GM12873 (cell line): ENCODE measurements at regions not wholly inside any gene's neighbourhood (a gene's known extent, or its start where the extent isn't known, plus 50 kb on each side); places are given as distances from the start of the nearest gene placed in this dataset.

Experiments used
- TF ChIP-seq, protein P1 (sequence below): IDR thresholded peaks from 2 replicates; pipeline ENCODE4 v1.5.1; 2012; ENCODE audit warnings: low read depth, mild to moderate bottlenecking, moderate library complexity, low read length, control low read depth; ENCODE audit not compliant: insufficient read depth; ENCODE audit errors: missing control alignments

DNA sequence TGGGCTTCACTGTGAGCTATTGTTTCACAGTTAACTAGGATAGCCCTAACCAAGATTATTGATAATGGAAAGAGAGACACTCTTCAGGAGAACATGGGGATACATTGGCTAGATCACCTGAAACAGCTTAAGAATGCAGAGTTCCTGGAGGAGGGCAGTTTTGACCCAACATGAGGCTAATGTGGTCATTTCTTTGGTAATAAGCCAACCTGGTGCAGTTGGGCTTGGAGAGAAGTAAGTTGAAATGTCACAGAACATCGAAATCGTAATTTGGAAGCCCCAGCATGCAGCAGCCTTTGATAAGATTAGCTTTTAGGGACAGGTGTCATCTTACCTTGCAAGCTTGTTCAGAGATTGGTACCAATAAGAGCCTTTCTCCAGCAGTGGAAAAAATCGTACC, 556.6 kb upstream of the GOT2 start:
- TF ChIP-seq, protein P1, sequence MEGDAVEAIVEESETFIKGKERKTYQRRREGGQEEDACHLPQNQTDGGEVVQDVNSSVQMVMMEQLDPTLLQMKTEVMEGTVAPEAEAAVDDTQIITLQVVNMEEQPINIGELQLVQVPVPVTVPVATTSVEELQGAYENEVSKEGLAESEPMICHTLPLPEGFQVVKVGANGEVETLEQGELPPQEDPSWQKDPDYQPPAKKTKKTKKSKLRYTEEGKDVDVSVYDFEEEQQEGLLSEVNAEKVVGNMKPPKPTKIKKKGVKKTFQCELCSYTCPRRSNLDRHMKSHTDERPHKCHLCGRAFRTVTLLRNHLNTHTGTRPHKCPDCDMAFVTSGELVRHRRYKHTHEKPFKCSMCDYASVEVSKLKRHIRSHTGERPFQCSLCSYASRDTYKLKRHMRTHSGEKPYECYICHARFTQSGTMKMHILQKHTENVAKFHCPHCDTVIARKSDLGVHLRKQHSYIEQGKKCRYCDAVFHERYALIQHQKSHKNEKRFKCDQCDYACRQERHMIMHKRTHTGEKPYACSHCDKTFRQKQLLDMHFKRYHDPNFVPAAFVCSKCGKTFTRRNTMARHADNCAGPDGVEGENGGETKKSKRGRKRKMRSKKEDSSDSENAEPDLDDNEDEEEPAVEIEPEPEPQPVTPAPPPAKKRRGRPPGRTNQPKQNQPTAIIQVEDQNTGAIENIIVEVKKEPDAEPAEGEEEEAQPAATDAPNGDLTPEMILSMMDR = no peak

DNA sequence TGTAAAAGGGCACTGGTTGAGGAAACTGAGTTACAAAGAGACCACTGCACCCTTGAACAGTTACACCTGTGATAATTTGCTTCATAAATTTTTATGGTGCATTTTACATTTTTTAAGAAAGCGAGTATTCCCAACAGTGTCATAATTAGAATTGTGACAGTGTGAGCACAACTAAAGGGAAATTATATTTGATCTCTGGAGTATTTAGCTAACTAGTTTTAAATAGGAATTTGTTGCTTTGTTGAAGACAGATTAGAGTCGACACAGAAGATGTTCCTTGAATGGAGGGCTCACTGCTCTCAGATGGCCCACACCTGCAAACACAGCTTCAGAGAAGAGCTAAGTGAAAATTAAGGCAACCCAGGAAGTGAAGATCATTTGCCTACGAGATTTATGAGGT, 555.0 kb upstream of the GOT2 start:
- TF ChIP-seq, protein P1 = no peak

DNA sequence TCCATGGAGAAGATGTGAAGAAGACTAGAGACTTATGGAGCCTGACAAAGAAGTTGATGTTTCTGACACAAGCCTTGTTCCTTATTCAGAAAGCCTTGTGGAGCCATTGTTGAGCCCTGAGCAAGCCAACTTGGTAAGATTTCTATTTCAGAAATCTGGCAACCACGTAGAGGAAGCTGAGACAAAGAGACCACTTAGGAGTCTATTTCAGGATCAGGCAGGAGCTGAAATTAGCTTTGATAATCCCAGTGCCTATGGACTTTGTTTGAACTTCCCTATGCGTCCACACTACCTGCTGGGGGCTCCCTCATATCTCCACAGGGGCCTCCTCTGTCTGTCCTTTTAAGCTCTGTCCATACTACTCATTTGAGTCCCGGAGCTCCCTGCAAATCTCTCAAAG, 540.0 kb upstream of the GOT2 start:
- TF ChIP-seq, protein P1 = no peak

DNA sequence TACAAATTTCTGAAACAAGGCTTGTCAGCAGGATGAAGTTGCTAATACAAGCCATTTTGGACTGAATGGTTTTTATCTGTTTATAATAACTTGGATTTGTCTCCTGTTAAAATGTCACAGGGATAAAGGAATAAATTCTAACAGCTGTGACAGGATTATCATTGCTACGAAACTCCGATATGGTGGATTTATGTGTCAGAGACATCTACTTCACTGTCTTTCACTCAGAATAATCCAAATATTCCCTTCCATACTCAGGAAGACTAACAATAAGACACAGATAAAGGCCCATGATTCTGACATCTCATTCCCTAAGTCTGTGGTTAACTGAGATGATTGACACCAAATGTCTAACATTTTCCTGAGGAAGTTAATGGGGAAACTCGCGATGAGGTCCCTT, 529.8 kb upstream of the GOT2 start:
- TF ChIP-seq, protein P1 = no peak

DNA sequence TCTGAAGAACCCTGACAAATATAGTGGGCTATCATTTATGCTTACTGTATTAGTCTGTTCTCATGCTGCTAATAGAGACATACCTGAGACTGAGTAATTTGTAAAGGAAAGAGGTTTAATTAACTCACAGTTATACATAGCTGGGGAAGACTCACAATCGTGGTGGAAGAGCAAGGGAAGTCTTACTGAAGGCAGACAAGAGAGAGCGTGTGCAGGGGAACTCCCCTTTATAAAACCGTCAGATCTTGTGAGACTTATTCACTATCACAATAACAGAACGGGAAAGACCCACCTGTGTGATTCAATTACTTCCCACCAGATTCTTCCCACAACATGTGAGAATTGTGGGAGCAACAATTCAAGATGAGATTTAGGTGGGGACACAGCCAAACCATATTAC, 526.8 kb upstream of the GOT2 start:
- TF ChIP-seq, protein P1 = no peak

DNA sequence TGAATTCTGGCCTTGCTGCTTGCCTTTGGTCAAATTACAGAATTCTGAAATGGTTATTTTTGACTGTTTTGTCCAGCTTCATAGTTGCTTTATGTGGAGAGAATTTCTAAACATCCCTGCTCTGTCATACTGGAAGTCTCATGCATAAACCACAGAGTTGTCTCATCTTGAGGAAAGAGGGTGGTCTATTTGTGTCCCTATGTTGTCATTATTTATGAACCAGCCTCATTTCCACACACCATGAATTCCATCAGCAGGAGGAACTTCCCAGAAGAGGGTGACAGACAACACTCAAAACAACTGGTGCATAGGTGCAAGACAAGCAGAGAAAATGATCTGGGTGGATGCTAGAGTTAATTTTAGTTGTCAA, 525.8 kb upstream of the GOT2 start:
- TF ChIP-seq, protein P1 = no peak

DNA sequence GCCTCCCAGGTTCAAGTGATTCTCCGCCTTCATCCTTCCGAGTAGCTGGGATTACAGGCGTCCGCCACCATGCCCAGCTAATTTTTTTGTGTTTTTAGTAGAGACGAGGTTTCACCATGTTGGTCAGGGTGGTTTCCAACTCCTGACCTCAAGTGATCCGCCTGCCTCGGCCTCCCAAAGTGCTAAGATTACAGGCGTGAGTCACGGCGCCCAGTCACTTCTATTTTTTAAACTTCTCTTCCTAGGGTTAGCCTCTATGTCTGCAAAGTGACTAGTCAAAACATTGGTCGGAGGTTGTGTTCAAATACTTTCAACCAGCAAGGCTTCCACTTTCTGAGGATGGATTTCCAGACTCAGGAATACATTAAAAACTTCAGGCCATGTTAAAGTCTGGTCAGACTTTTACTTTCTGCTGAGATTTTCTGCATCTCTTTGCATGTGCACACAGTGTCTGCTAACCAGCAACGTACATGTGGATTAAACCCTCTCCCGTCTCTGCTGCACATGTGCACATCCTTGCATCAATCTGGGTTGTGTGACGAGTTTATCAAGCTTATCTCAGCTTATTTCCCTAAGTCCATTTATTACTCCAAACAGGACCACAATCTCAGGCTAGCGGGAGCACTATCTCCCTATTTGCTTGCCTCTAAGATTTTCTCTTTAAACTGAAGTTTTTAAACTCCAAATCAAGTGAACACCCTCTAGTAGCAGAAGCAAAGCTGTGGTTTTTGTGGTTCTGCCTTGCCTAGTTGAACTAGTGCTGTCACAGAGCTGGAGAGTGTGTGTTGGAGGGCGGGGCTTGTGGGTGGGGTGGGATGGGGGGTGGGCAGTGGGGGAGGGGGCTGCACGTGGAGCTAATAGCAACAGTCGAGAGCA, 525.2 kb upstream of the GOT2 start:
- TF ChIP-seq, protein P1 = no peak

DNA sequence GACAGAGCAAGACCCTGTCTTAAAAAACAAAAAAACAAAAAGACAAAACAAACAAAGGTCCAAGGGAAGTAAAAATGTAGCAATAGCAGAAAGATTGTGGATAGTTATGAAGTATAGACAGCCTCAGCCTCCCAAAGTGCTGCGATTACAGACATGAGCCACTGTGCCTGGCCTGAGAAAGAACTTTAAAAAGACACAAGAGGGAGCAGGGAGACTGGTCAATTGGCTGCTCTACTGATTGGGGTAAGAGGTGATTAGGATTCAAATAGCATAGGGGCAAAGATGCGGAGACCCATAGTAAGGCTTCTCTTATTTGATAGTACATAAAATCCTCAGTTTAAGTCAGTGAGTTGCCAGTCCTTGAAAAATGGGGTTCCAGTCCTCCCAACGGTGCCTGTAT, 518.2 kb upstream of the GOT2 start:
- TF ChIP-seq, protein P1 = no peak
